GM12873 (cell line): ENCODE measurements at regions not wholly inside any gene's neighbourhood (a gene's known extent, or its start where the extent isn't known, plus 50 kb on each side); places are given as distances from the start of the nearest gene placed in this dataset.

Experiments
- CTCF ChIP-seq: IDR thresholded peaks from 2 replicates; pipeline ENCODE4 v1.5.1; 2012; ENCODE audit warnings: low read depth, mild to moderate bottlenecking, moderate library complexity, low read length, control low read depth; ENCODE audit not compliant: insufficient read depth; ENCODE audit errors: missing control alignments

- no peak for TF ChIP-seq CTCF
These were observed 521.7 kb upstream of the CLINT1 start for GRCh38 chr5:158380661-158381060.

- TF ChIP-seq CTCF, result no peak
These were observed 520.0 kb upstream of the CLINT1 start for GRCh38 chr5:158378931-158379330.

GRCh38 chr5:158376679-158377078 lies 517.7 kb upstream of the CLINT1 start:
- no peak for TF ChIP-seq CTCF

GRCh38 chr5:158375531-158375930 lies 516.6 kb upstream of the CLINT1 start:
- no peak for TF ChIP-seq CTCF

- no peak for TF ChIP-seq CTCF
These were observed 514.9 kb upstream of the CLINT1 start for GRCh38 chr5:158373608-158374395.

GRCh38 chr5:158369241-158369640 lies 510.3 kb upstream of the CLINT1 start:
- TF ChIP-seq CTCF, result no peak

GRCh38 chr5:158368686-158369085 lies 509.7 kb upstream of the CLINT1 start:
- TF ChIP-seq CTCF, result no peak
